OCI-LY1 (cell line): ENCODE measurements at regions not wholly inside any gene's neighbourhood (a gene's known extent, or its start where the extent isn't known, plus 50 kb on each side); places are given as distances from the start of the nearest gene placed in this dataset.

Experiments
- H2AFZ ChIP-seq: fragments of 200-600 bp; sonication (generic), shearing (Covaris generic); 2 replicates; pipeline ENCODE4 v1.6.0; 2014; ENCODE audit warnings: antibody characterized with exemption, mild to moderate bottlenecking, low read length
- H3F3A ChIP-seq: fragments of 200-600 bp; sonication (generic), shearing (Covaris generic); 2 replicates; pipeline ENCODE4 v1.6.0; 2014; ENCODE audit warnings: mild to moderate bottlenecking, antibody characterized with exemption, low read length, moderate library complexity; ENCODE audit not compliant: insufficient read depth
- H3K27ac ChIP-seq: fragments of 200-600 bp; sonication (generic); 2 replicates; pipeline ENCODE4 v1.5.1; 2014; ENCODE audit warnings: low read length, mixed run types, mild to moderate bottlenecking, low read depth; ENCODE audit not compliant: poor library complexity, severe bottlenecking
- H3K27me3 ChIP-seq: fragments of 200-600 bp; sonication (generic); 2 replicates; pipeline ENCODE4 v1.6.0; 2014; ENCODE audit warnings: antibody characterized with exemption, mild to moderate bottlenecking, low read length, moderate library complexity; ENCODE audit not compliant: insufficient read depth
- H3K36me3 ChIP-seq: fragments of 200-600 bp; sonication (generic); 2 replicates; pipeline ENCODE4 v1.6.1; 2014; ENCODE audit warnings: mild to moderate bottlenecking, antibody characterized with exemption, low read length, moderate library complexity, mixed read lengths; ENCODE audit not compliant: insufficient read depth
- H3K4me1 ChIP-seq: fragments of 200-600 bp; sonication (generic); 2 replicates; pipeline ENCODE4 v1.5.1; 2014; ENCODE audit warnings: mild to moderate bottlenecking, low read length, moderate library complexity; ENCODE audit not compliant: insufficient read depth, severe bottlenecking
- H3K4me2 ChIP-seq: fragments of 200-600 bp; sonication (generic), shearing (Covaris generic); 2 replicates; pipeline ENCODE4 v1.6.1; 2014; ENCODE audit warnings: low read length
- H3K4me3 ChIP-seq: fragments of 200-600 bp; sonication (generic); 2 replicates; pipeline ENCODE4 v1.5.1; 2014; ENCODE audit warnings: low read length, low read depth, mild to moderate bottlenecking, mixed read lengths; ENCODE audit not compliant: poor library complexity, severe bottlenecking
- H3K79me2 ChIP-seq: fragments of 200-600 bp; shearing (Covaris generic); 2 replicates; pipeline ENCODE4 v1.6.1; 2016; ENCODE audit warnings: mixed run types, low read length, mixed read lengths; ENCODE audit not compliant: insufficient read depth
- H3K9ac ChIP-seq: fragments of 200-600 bp; sonication (generic), shearing (Covaris generic); 2 replicates; pipeline ENCODE4 v1.6.1; 2014; ENCODE audit warnings: mild to moderate bottlenecking, low read length, mixed read lengths
- H3K9me2 ChIP-seq: fragments of 200-600 bp; sonication (generic), shearing (Covaris generic); 2 replicates; pipeline ENCODE4 v1.6.1; 2014; ENCODE audit warnings: low read depth, mild to moderate bottlenecking, low read length, mixed read lengths
- H3K9me3 ChIP-seq: fragments of 200-600 bp; shearing (Covaris generic); 2 replicates; pipeline ENCODE4 v1.6.1; 2014; ENCODE audit warnings: low read length, mixed read lengths
- H4K20me1 ChIP-seq: fragments of 200-600 bp; sonication (generic), shearing (Covaris generic); 2 replicates; pipeline ENCODE4 v1.6.0; 2016; ENCODE audit warnings: mild to moderate bottlenecking, low read length; ENCODE audit not compliant: insufficient read depth
- EZH2 ChIP-seq: fragments of 200-600 bp; sonication (generic), shearing (Covaris generic); IDR thresholded peaks from 2 replicates; pipeline ENCODE4 v1.8.0; 2017; ENCODE audit warnings: borderline replicate concordance, mixed run types, mild to moderate bottlenecking, antibody characterized with exemption, low read length, moderate library complexity, mixed read lengths
- TF ChIP-seq, protein P1 (sequence below): fragments of 200-600 bp; sonication (generic), shearing (Covaris generic); IDR thresholded peaks from 2 replicates; pipeline ENCODE4 v1.5.1; 2017; ENCODE audit warnings: mild to moderate bottlenecking, antibody characterized with exemption, low read length, moderate library complexity, mixed read lengths

DNA sequence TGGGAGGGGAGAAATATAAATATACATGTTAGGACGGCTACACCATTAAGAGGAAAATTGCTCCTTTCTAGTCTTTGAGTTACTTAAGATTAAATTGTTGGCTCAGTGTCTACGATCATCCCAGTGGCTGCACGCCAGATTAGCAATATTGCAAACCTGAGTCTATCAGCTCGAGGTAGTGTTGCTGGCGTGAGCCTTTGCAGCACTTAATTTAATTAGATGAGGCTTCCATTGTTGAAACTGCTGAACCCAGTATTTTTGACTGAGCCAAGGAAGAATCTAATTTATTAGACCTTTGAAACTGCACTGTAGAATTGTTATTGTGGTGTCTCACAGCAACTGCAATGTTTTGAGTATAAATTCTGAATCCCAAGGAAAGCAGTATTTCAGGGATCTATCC, 782.4 kb upstream of the ROBO1 start:
- no peaks in the 10 kb centered on the region for H3K9me2 ChIP-seq
- no peaks in the 10 kb centered on the region for H3K79me2 ChIP-seq
- no peak overlapping the region for H3K4me3 ChIP-seq
- no peaks in the 10 kb centered on the region for H4K20me1 ChIP-seq
- H3K9me3 ChIP-seq = no peaks in the 10 kb centered on the region
- H3K36me3 ChIP-seq = no peaks in the 10 kb centered on the region
- no peak overlapping the region for H3K4me2 ChIP-seq
- H3F3A ChIP-seq = no peaks in the 10 kb centered on the region
- H3K4me1 ChIP-seq = no peaks in the 10 kb centered on the region
- no peaks in the 10 kb centered on the region for H3K27me3 ChIP-seq
- no peak for TF ChIP-seq EZH2
- TF ChIP-seq, protein P1, sequence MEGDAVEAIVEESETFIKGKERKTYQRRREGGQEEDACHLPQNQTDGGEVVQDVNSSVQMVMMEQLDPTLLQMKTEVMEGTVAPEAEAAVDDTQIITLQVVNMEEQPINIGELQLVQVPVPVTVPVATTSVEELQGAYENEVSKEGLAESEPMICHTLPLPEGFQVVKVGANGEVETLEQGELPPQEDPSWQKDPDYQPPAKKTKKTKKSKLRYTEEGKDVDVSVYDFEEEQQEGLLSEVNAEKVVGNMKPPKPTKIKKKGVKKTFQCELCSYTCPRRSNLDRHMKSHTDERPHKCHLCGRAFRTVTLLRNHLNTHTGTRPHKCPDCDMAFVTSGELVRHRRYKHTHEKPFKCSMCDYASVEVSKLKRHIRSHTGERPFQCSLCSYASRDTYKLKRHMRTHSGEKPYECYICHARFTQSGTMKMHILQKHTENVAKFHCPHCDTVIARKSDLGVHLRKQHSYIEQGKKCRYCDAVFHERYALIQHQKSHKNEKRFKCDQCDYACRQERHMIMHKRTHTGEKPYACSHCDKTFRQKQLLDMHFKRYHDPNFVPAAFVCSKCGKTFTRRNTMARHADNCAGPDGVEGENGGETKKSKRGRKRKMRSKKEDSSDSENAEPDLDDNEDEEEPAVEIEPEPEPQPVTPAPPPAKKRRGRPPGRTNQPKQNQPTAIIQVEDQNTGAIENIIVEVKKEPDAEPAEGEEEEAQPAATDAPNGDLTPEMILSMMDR = no peak
- no peak overlapping the region for H3K9ac ChIP-seq
- H3K27ac ChIP-seq = no peak overlapping the region
- H2AFZ ChIP-seq = no peak overlapping the region

- Histone ChIP-seq H3K9me2 (no peaks in the 10 kb centered on the region), H3K4me2 (no peak overlapping the region)
Observed at GRCh38 chr3:80549173-80549572, 781.4 kb upstream of the ROBO1 start.

GRCh38 chr3:80543154-80543553, 775.4 kb upstream of the ROBO1 start:
- Histone ChIP-seq H4K20me1 (no peaks in the 10 kb centered on the region), H3K9ac (no peak overlapping the region), H3K4me1 (no peaks in the 10 kb centered on the region), H3F3A (no peaks in the 10 kb centered on the region), H3K9me3 (no peaks in the 10 kb centered on the region), H3K36me3 (no peaks in the 10 kb centered on the region), H3K27ac (no peak overlapping the region), H2AFZ (no peak overlapping the region), H3K79me2 (no peaks in the 10 kb centered on the region), H3K4me3 (no peak overlapping the region), H3K4me2 (no peak overlapping the region), H3K9me2 (no peaks in the 10 kb centered on the region), H3K27me3 (no peaks in the 10 kb centered on the region)
- TF ChIP-seq, protein P1 = no peak
- no peak for TF ChIP-seq EZH2

More at GRCh38 chr3:80549173-80549572, 781.4 kb upstream of the ROBO1 start:
- no peaks in the 10 kb centered on the region for H3K4me1 ChIP-seq
- no peaks in the 10 kb centered on the region for H3K79me2 ChIP-seq
- H3K4me3 ChIP-seq = no peak overlapping the region
- no peak for TF ChIP-seq EZH2
- H4K20me1 ChIP-seq = no peaks in the 10 kb centered on the region
- no peaks in the 10 kb centered on the region for H3K27me3 ChIP-seq
- no peak overlapping the region for H3K9ac ChIP-seq
- H3K27ac ChIP-seq = no peak overlapping the region
- no peak overlapping the region for H2AFZ ChIP-seq
- no peaks in the 10 kb centered on the region for H3K36me3 ChIP-seq
- no peaks in the 10 kb centered on the region for H3K9me3 ChIP-seq
- H3F3A ChIP-seq = no peaks in the 10 kb centered on the region

- Histone ChIP-seq H3K9ac (no peak overlapping the region), H3K9me2 (no peaks in the 10 kb centered on the region), H3K4me1 (no peaks in the 10 kb centered on the region), H3K27me3 (no peaks in the 10 kb centered on the region), H3F3A (no peaks in the 10 kb centered on the region), H3K9me3 (no peaks in the 10 kb centered on the region), H3K79me2 (no peaks in the 10 kb centered on the region), H3K4me2 (no peak overlapping the region), H4K20me1 (no peaks in the 10 kb centered on the region), H3K36me3 (no peaks in the 10 kb centered on the region), H2AFZ (no peak overlapping the region), H3K4me3 (no peak overlapping the region), H3K27ac (no peak overlapping the region)
- TF ChIP-seq EZH2 = no peak
- TF ChIP-seq, protein P1 = no peak
Observed at GRCh38 chr3:80542456-80542855, 774.7 kb upstream of the ROBO1 start.
